MM.1S (cell line): ENCODE measurements at regions not wholly inside any gene's neighbourhood (a gene's known extent, or its start where the extent isn't known, plus 50 kb on each side); places are given as distances from the start of the nearest gene placed in this dataset.

ENCODE experiments used
- EZH2 ChIP-seq: fragments of 300-600 bp; sonication (generic); optimal IDR thresholded peaks from 2 replicates; pipeline ENCODE3; 2017; ENCODE audit warnings: low read depth, mild to moderate bottlenecking, antibody characterized with exemption, low read length, mixed read lengths
- TF ChIP-seq, protein P1 (sequence below): fragments of 300-600 bp; sonication (generic); IDR thresholded peaks from 2 replicates; pipeline ENCODE4 v1.5.1; 2016; ENCODE audit warnings: antibody characterized with exemption, low read length, mixed read lengths

DNA sequence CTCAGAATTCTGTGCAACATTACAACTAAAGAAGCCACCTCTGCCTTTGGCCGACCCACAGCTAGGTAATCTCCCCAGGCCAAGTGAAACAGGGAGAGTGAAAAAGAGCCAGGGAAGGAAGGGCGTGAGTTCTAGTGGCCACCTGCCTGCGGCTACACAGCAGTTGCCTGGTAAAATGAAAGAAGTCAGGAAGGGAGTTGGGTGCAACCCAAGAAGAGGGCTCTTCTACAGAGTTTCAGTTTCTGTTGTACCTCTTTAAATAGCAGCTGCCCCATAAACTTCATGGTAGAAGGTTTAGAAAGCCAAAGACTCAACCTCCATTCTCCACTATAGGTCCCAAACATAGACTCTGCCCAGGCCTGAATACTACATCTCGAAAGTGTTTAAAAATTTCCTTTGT is 76.2 kb upstream of the TMEM168 start:
- no peak for TF ChIP-seq EZH2
- TF ChIP-seq, protein P1, sequence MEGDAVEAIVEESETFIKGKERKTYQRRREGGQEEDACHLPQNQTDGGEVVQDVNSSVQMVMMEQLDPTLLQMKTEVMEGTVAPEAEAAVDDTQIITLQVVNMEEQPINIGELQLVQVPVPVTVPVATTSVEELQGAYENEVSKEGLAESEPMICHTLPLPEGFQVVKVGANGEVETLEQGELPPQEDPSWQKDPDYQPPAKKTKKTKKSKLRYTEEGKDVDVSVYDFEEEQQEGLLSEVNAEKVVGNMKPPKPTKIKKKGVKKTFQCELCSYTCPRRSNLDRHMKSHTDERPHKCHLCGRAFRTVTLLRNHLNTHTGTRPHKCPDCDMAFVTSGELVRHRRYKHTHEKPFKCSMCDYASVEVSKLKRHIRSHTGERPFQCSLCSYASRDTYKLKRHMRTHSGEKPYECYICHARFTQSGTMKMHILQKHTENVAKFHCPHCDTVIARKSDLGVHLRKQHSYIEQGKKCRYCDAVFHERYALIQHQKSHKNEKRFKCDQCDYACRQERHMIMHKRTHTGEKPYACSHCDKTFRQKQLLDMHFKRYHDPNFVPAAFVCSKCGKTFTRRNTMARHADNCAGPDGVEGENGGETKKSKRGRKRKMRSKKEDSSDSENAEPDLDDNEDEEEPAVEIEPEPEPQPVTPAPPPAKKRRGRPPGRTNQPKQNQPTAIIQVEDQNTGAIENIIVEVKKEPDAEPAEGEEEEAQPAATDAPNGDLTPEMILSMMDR, result no peak
